IgD-negative memory B cell (primary cell): ENCODE measurements at regions not wholly inside any gene's neighbourhood (a gene's known extent, or its start where the extent isn't known, plus 50 kb on each side); places are given as distances from the start of the nearest gene placed in this dataset.

Experiments
- H3K27ac Mint-ChIP-seq, 3 donors: one replicate each; pipeline ENCODE4 v1.8.0; 2020 to 2022; ENCODE audit warnings: mild to moderate bottlenecking in 3 of 3, mixed read lengths in 3 of 3, moderate library complexity in 1 of 3
- H3K27me3 Mint-ChIP-seq: one replicate; pipeline ENCODE4 v1.8.0; 2021; ENCODE audit warnings: mixed read lengths
- H3K36me3 Mint-ChIP-seq: one replicate; pipeline ENCODE4 v1.8.0; 2020; ENCODE audit warnings: mild to moderate bottlenecking, mixed read lengths
- H3K4me1 Mint-ChIP-seq, 3 donors: one replicate each; pipeline ENCODE4 v1.8.0; 2020 to 2022; ENCODE audit warnings: mixed read lengths in 3 of 3, mild to moderate bottlenecking in 1 of 3
- H3K4me3 Mint-ChIP-seq, 4 donors: one replicate each; pipeline ENCODE4 v1.8.0; 2020 to 2022; ENCODE audit warnings: mild to moderate bottlenecking in 4 of 4, mixed read lengths in 4 of 4, moderate library complexity in 3 of 4
- H3K9me3 Mint-ChIP-seq, 3 donors: one replicate each; pipeline ENCODE4 v1.8.0; 2020 to 2021; ENCODE audit warnings: mixed read lengths in 3 of 3, mild to moderate bottlenecking in 1 of 3

DNA sequence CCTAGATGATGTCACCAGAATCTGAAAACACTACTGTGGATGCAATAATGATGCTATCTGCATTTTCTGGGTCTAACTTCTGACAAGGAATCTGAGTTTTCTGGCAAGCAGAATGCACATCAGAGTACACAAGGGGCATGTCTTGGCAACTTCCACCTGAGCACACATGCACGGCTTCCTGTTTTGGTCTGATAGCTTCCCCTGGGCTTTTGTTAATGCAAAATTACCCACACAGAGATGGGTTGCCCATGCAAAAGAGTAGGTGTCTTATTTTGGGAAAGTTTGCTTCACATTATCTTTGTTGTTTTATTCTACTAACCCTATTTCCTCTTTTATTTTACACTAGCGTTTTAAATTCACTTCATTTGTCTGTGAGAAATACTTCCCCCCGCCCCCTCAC lies 74.2 kb upstream of the SATB1 start:
- peak overlapping the region in 2 of 4 donors; percentile 10 to 67 for H3K4me3 Mint-ChIP-seq
- peak overlapping the region in 1 of 3 donors; percentile 0 for H3K27ac Mint-ChIP-seq

GRCh38 chr3:18494251-18494650 lies 69.1 kb upstream of the SATB1 start:
- H3K36me3 Mint-ChIP-seq, result no peaks in the 10 kb centered on the region
- no peak overlapping the region for H3K4me3 Mint-ChIP-seq
- H3K27me3 Mint-ChIP-seq, result peaks cover 5% of the 10 kb centered on the region
- no peak overlapping the region for H3K27ac Mint-ChIP-seq
- peaks cover 0 to 3% (median 2%) of the 10 kb centered on the region in 3 donors for H3K9me3 Mint-ChIP-seq
- peaks cover 8 to 10% (median 10%) of the 10 kb centered on the region in 3 donors for H3K4me1 Mint-ChIP-seq

More for the DNA sequence above, 74.2 kb upstream of the SATB1 start:
- H3K27me3 Mint-ChIP-seq, result peaks cover 3% of the 10 kb centered on the region
- H3K4me1 Mint-ChIP-seq, result peaks cover 10 to 22% (median 18%) of the 10 kb centered on the region in 3 donors
- peaks cover 0 to 3% (median 2%) of the 10 kb centered on the region in 3 donors for H3K9me3 Mint-ChIP-seq
- no peaks in the 10 kb centered on the region for H3K36me3 Mint-ChIP-seq

GRCh38 chr3:18489939-18490338 lies 64.8 kb upstream of the SATB1 start:
- no peaks in the 10 kb centered on the region for H3K36me3 Mint-ChIP-seq
- peaks cover 2% of the 10 kb centered on the region for H3K27me3 Mint-ChIP-seq
- peaks cover 5 to 12% (median 6%) of the 10 kb centered on the region in 3 donors for H3K9me3 Mint-ChIP-seq
- H3K4me1 Mint-ChIP-seq, result peaks cover 0 to 5% (median 2%) of the 10 kb centered on the region in 3 donors
- H3K4me3 Mint-ChIP-seq, result no peak overlapping the region
- no peak overlapping the region for H3K27ac Mint-ChIP-seq

GRCh38 chr3:18483226-18483625 lies 58.1 kb upstream of the SATB1 start:
- Mint-ChIP-seq H3K4me3 (no peak overlapping the region), H3K36me3 (no peaks in the 10 kb centered on the region), H3K9me3 (peaks cover 5 to 12% (median 5%) of the 10 kb centered on the region in 3 donors), H3K27ac (no peak overlapping the region), H3K4me1 (peaks cover 0 to 4% (median 0%) of the 10 kb centered on the region in 3 donors), H3K27me3 (peaks cover 4% of the 10 kb centered on the region)

DNA sequence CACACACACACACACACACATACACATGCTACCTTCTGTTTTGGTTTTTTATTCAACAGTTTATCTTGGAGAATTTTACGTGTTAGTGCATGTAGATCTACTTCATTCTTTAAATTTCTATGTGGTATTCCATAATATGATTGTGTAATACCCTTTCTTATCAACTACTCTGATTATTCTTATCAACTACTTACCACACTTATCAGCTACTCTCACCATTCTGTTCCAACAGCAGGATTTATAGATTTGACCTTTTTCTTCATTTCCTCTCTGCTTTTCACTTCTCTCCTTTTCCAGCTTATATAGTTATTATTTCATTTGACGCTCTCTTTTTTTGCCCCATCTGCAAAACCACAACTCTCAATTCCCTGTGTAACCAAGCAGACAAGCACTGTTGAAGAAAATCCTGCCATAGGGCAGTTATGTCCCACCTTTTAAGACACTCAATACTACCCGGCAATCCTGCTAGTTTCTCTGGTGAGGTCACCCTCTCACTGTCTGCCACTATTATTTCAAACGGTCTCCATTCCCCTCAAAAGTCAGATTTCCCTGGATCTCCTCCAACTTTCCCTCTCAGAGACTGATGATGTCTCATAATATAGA lies 56.9 kb upstream of the SATB1 start:
- Mint-ChIP-seq H3K4me3 (no peak overlapping the region), H3K27ac (no peak overlapping the region), H3K27me3 (peaks cover 4% of the 10 kb centered on the region), H3K36me3 (no peaks in the 10 kb centered on the region), H3K9me3 (peaks cover 5 to 12% (median 5%) of the 10 kb centered on the region in 3 donors), H3K4me1 (peaks cover 0 to 4% (median 0%) of the 10 kb centered on the region in 3 donors)

- no peaks in the 10 kb centered on the region for H3K9me3 Mint-ChIP-seq
- H3K36me3 Mint-ChIP-seq, result peaks cover 4% of the 10 kb centered on the region
- H3K27ac Mint-ChIP-seq, result no peak overlapping the region
- H3K4me1 Mint-ChIP-seq, result peaks cover 0 to 4% (median 0%) of the 10 kb centered on the region in 3 donors
- peaks cover 4% of the 10 kb centered on the region for H3K27me3 Mint-ChIP-seq
- no peak overlapping the region for H3K4me3 Mint-ChIP-seq
Measured at GRCh38 chr3:18477620-18478019, 52.5 kb upstream of the SATB1 start.
